WTC11 (cell line): ENCODE measurements at regions not wholly inside any gene's neighbourhood (a gene's known extent, or its start where the extent isn't known, plus 50 kb on each side); places are given as distances from the start of the nearest gene placed in this dataset.

Experiments
- ATAC-seq: fragments of 200-7000 bp; cut with Tn5 transposase; 2 replicates; pipeline ENCODE4 v1.10.0; 2021; ENCODE audit warnings: mild to moderate bottlenecking, moderate library complexity
- CTCF ChIA-PET: fragments of 300-600 bp; sonication (Branson Sonifier 250); formaldehyde crosslinking; loops from one replicate; lab custom pipeline; 2021; ENCODE audit warnings: antibody characterized with exemption; lab: Charles Lee
- POLR2A ChIA-PET: fragments of 350-600 bp; sonication (Branson Sonifier 250); formaldehyde crosslinking; loops from one replicate; lab custom pipeline; 2021; ENCODE audit warnings: antibody characterized with exemption; lab: Charles Lee
- DNase-seq: peaks from one replicate; pipeline ENCODE4 v3.0.0; 2021; ENCODE audit warnings: low spot score
- H3K27ac Mint-ChIP-seq: 2 replicates; pipeline ENCODE4 v1.8.0; 2021; ENCODE audit warnings: mixed read lengths
- H3K27me3 Mint-ChIP-seq: 2 replicates; pipeline ENCODE4 v1.8.0; 2021; ENCODE audit warnings: low read depth, mild to moderate bottlenecking, moderate library complexity, mixed read lengths
- H3K36me3 Mint-ChIP-seq: 2 replicates; pipeline ENCODE4 v1.8.0; 2021; ENCODE audit warnings: mixed read lengths
- H3K4me1 Mint-ChIP-seq: 2 replicates; pipeline ENCODE4 v1.8.0; 2022; ENCODE audit warnings: mixed read lengths
- H3K4me3 Mint-ChIP-seq: 2 replicates; pipeline ENCODE4 v1.8.0; 2021; ENCODE audit warnings: mild to moderate bottlenecking, moderate library complexity, mixed read lengths
- H3K9me3 Mint-ChIP-seq: 2 replicates; pipeline ENCODE4 v1.8.0; 2021; ENCODE audit warnings: mixed read lengths
- ATF2 ChIP-seq: sonication (generic); formaldehyde crosslinking; IDR thresholded peaks from 2 replicates; pipeline ENCODE4 v1.8.1; 2022; ENCODE audit warnings: low read depth, missing genetic modification reagents, borderline replicate concordance
- CBFB ChIP-seq: sonication (generic); formaldehyde crosslinking; IDR thresholded peaks from 2 replicates; pipeline ENCODE4 v1.8.1; 2022; ENCODE audit warnings: mild to moderate bottlenecking, low read depth, missing genetic modification reagents
- CDX4 ChIP-seq: fragments of 250-450 bp; sonication (Bioruptor Pico); IDR thresholded peaks from 2 replicates; pipeline ENCODE4 v1.9.0; 2021; ENCODE audit warnings: moderate library complexity, mild to moderate bottlenecking, inconsistent platforms, borderline replicate concordance
- CREM ChIP-seq: sonication (generic); formaldehyde crosslinking; IDR thresholded peaks from 2 replicates; pipeline ENCODE4 v1.8.1; 2022; ENCODE audit warnings: mild to moderate bottlenecking, missing genetic modification reagents, moderate library complexity
- ERG ChIP-seq: fragments of 250-450 bp; sonication (Bioruptor Pico); IDR thresholded peaks from 2 replicates; pipeline ENCODE4 v1.8.0; 2021; ENCODE audit warnings: mild to moderate bottlenecking
- FOXK1 ChIP-seq: sonication (generic); formaldehyde crosslinking; IDR thresholded peaks from 2 replicates; pipeline ENCODE4 v1.8.0; 2022; ENCODE audit warnings: mild to moderate bottlenecking, moderate library complexity, missing genetic modification reagents
- GABPB1 ChIP-seq: sonication (generic); formaldehyde crosslinking; IDR thresholded peaks from 2 replicates; pipeline ENCODE4 v1.8.1; 2023; ENCODE audit warnings: mild to moderate bottlenecking, missing genetic modification reagents
- HMGXB4 ChIP-seq: sonication (generic); formaldehyde crosslinking; IDR thresholded peaks from 2 replicates; pipeline ENCODE4 v1.8.1; 2023; ENCODE audit warnings: mild to moderate bottlenecking, moderate library complexity, missing genetic modification reagents
- IRF1 ChIP-seq: sonication (generic); formaldehyde crosslinking; IDR thresholded peaks from 2 replicates; pipeline ENCODE4 v1.8.0; 2023; ENCODE audit warnings: missing genetic modification reagents
- IRF2 ChIP-seq: sonication (generic); formaldehyde crosslinking; IDR thresholded peaks from 2 replicates; pipeline ENCODE4 v1.8.0; 2022; ENCODE audit warnings: low read depth, missing genetic modification reagents, borderline replicate concordance
- JAZF1 ChIP-seq: fragments of 250-450 bp; sonication (Bioruptor Pico); IDR thresholded peaks from 2 replicates; pipeline ENCODE4 v1.9.0; 2021; ENCODE audit warnings: moderate library complexity, mild to moderate bottlenecking, inconsistent platforms
- KAT7 ChIP-seq: sonication (generic); formaldehyde crosslinking; IDR thresholded peaks from 2 replicates; pipeline ENCODE4 v1.8.1; 2023; ENCODE audit warnings: missing genetic modification reagents, mild to moderate bottlenecking, borderline replicate concordance
- NFYB ChIP-seq: sonication (generic); formaldehyde crosslinking; conservative IDR thresholded peaks from 2 replicates; pipeline ENCODE4 v1.8.0; 2022; ENCODE audit warnings: low read depth, missing genetic modification reagents
- NR2C2 ChIP-seq: sonication (generic); formaldehyde crosslinking; IDR thresholded peaks from 2 replicates; pipeline ENCODE4 v1.8.0; 2022; ENCODE audit warnings: mild to moderate bottlenecking, missing genetic modification reagents
- OVOL2 ChIP-seq: fragments of 250-450 bp; sonication (Bioruptor Pico); IDR thresholded peaks from 2 replicates; pipeline ENCODE4 v1.9.0; 2021; ENCODE audit warnings: mild to moderate bottlenecking, borderline replicate concordance
- SOX15 ChIP-seq: fragments of 250-450 bp; sonication (Bioruptor Pico); IDR thresholded peaks from 2 replicates; pipeline ENCODE4 v1.9.0; 2021; ENCODE audit warnings: mild to moderate bottlenecking
- SP1 ChIP-seq: sonication (generic); formaldehyde crosslinking; conservative IDR thresholded peaks from 2 replicates; pipeline ENCODE4 v1.8.1; 2022; ENCODE audit warnings: missing genetic modification reagents
- TP53 ChIP-seq: sonication (generic); formaldehyde crosslinking; IDR thresholded peaks from 2 replicates; pipeline ENCODE4 v1.8.1; 2023; ENCODE audit warnings: mild to moderate bottlenecking, missing genetic modification reagents
- ZBTB21 ChIP-seq: sonication (generic); formaldehyde crosslinking; IDR thresholded peaks from 2 replicates; pipeline ENCODE4 v1.8.1; 2023; ENCODE audit warnings: mild to moderate bottlenecking, missing genetic modification reagents, borderline replicate concordance
- ZNF423 ChIP-seq: fragments of 250-450 bp; sonication (Bioruptor Pico); IDR thresholded peaks from 2 replicates; pipeline ENCODE4 v2.1.2; 2022; ENCODE audit warnings: mild to moderate bottlenecking, moderate library complexity
- ZNF671 ChIP-seq: fragments of 250-450 bp; sonication (Bioruptor Pico); IDR thresholded peaks from 2 replicates; pipeline ENCODE4 v1.8.0; 2021; ENCODE audit warnings: mild to moderate bottlenecking
- TF ChIP-seq, protein P1 (sequence below): sonication (generic); formaldehyde crosslinking; IDR thresholded peaks from 2 replicates; pipeline ENCODE4 v1.8.0; 2022; ENCODE audit warnings: mild to moderate bottlenecking, missing genetic modification reagents
- TF ChIP-seq, protein P2 (sequence below): sonication (generic); formaldehyde crosslinking; IDR thresholded peaks from 2 replicates; pipeline ENCODE4 v1.8.1; 2022; ENCODE audit warnings: low read depth, mild to moderate bottlenecking, moderate library complexity, missing genetic modification reagents, borderline replicate concordance
- TF ChIP-seq, protein P3 (sequence below): fragments of 250-450 bp; sonication (Bioruptor Pico); IDR thresholded peaks from 2 replicates; pipeline ENCODE4 v1.9.0; 2021; ENCODE audit warnings: mild to moderate bottlenecking
- TF ChIP-seq, protein P4 (sequence below): fragments of 250-450 bp; sonication (Bioruptor Pico); IDR thresholded peaks from 2 replicates; pipeline ENCODE4 v1.9.0; 2021; ENCODE audit warnings: mild to moderate bottlenecking, borderline replicate concordance

GRCh38 chr21:18722193-18722592 lies 318.6 kb upstream of the TMPRSS15 start:
- ChIA-PET CTCF (no interaction called here), POLR2A (no interaction called here)
- Mint-ChIP-seq H3K4me1 (peaks cover 11% of the 10 kb centered on the region), H3K27ac (no peak overlapping the region), H3K27me3 (no peaks in the 10 kb centered on the region), H3K9me3 (no peaks in the 10 kb centered on the region), H3K4me3 (no peak overlapping the region), H3K36me3 (no peaks in the 10 kb centered on the region)
- DNase-seq (no peak), ATAC-seq (no peak)
- TF ChIP-seq NR2C2 (no peak), KAT7 (CRISPR knock-in tag) (no peak), CBFB (CRISPR knock-in tag) (no peak), IRF2 (CRISPR knock-in tag) (no peak), ZNF671 (CRISPR knock-in tag) (no peak), ERG (CRISPR knock-in tag) (no peak), ZBTB21 (CRISPR knock-in tag) (no peak), NFYB (CRISPR knock-in tag) (no peak), TP53 (no peak), FOXK1 (no peak), CDX4 (CRISPR knock-in tag) (no peak), SP1 (CRISPR knock-in tag) (no peak), JAZF1 (no peak)
- TF ChIP-seq, protein P1, sequence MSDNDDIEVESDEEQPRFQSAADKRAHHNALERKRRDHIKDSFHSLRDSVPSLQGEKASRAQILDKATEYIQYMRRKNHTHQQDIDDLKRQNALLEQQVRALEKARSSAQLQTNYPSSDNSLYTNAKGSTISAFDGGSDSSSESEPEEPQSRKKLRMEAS (CRISPR knock-in tag): no peak
- TF ChIP-seq, protein P2, sequence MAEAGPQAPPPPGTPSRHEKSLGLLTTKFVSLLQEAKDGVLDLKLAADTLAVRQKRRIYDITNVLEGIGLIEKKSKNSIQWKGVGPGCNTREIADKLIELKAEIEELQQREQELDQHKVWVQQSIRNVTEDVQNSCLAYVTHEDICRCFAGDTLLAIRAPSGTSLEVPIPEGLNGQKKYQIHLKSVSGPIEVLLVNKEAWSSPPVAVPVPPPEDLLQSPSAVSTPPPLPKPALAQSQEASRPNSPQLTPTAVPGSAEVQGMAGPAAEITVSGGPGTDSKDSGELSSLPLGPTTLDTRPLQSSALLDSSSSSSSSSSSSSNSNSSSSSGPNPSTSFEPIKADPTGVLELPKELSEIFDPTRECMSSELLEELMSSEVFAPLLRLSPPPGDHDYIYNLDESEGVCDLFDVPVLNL (CRISPR knock-in tag): no peak

DNA sequence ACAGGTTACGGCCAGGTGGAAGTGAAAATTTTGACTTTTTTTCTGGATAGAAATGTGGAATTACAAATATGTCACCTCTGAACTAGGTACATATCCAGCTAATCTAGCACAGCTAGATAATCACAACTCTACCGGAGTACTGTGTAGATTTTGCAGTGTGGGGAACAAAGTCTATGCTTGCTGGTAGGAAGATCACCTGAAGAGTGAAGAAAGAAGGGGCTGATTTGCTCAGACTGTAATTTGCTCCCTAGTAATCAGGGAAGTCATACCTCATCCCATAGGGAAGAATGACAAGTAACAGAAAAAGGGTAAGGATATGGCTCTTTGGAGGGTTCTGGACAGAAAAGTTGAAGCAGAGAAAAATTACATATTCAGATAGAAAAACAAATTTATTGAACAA lies 319.6 kb upstream of the TMPRSS15 start:
- Mint-ChIP-seq H3K4me1 (peaks cover 11% of the 10 kb centered on the region), H3K4me3 (no peak overlapping the region)
- CTCF ChIA-PET: no interaction called here
- TF ChIP-seq CREM (CRISPR knock-in tag) (no peak), HMGXB4 (CRISPR knock-in tag) (no peak), GABPB1 (no peak), IRF1 (CRISPR knock-in tag) (no peak), SOX15 (CRISPR knock-in tag) (no peak), ZNF423 (CRISPR knock-in tag) (no peak), ATF2 (CRISPR knock-in tag) (no peak), OVOL2 (CRISPR knock-in tag) (no peak)
- TF ChIP-seq, protein P3, sequence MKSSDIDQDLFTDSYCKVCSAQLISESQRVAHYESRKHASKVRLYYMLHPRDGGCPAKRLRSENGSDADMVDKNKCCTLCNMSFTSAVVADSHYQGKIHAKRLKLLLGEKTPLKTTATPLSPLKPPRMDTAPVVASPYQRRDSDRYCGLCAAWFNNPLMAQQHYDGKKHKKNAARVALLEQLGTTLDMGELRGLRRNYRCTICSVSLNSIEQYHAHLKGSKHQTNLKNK (CRISPR knock-in tag): no peak
- TF ChIP-seq, protein P4, sequence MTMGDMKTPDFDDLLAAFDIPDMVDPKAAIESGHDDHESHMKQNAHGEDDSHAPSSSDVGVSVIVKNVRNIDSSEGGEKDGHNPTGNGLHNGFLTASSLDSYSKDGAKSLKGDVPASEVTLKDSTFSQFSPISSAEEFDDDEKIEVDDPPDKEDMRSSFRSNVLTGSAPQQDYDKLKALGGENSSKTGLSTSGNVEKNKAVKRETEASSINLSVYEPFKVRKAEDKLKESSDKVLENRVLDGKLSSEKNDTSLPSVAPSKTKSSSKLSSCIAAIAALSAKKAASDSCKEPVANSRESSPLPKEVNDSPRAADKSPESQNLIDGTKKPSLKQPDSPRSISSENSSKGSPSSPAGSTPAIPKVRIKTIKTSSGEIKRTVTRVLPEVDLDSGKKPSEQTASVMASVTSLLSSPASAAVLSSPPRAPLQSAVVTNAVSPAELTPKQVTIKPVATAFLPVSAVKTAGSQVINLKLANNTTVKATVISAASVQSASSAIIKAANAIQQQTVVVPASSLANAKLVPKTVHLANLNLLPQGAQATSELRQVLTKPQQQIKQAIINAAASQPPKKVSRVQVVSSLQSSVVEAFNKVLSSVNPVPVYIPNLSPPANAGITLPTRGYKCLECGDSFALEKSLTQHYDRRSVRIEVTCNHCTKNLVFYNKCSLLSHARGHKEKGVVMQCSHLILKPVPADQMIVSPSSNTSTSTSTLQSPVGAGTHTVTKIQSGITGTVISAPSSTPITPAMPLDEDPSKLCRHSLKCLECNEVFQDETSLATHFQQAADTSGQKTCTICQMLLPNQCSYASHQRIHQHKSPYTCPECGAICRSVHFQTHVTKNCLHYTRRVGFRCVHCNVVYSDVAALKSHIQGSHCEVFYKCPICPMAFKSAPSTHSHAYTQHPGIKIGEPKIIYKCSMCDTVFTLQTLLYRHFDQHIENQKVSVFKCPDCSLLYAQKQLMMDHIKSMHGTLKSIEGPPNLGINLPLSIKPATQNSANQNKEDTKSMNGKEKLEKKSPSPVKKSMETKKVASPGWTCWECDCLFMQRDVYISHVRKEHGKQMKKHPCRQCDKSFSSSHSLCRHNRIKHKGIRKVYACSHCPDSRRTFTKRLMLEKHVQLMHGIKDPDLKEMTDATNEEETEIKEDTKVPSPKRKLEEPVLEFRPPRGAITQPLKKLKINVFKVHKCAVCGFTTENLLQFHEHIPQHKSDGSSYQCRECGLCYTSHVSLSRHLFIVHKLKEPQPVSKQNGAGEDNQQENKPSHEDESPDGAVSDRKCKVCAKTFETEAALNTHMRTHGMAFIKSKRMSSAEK (CRISPR knock-in tag): no peak

More for the DNA sequence above, 319.6 kb upstream of the TMPRSS15 start:
- Mint-ChIP-seq H3K9me3 (no peaks in the 10 kb centered on the region), H3K27ac (no peak overlapping the region), H3K36me3 (no peaks in the 10 kb centered on the region), H3K27me3 (no peaks in the 10 kb centered on the region)
- POLR2A ChIA-PET: no interaction called here
- DNase-seq (no peak), ATAC-seq (no peak)
